CD4-positive, alpha-beta T cell (primary cell): ENCODE measurements at regions not wholly inside any gene's neighbourhood (a gene's known extent, or its start where the extent isn't known, plus 50 kb on each side); places are given as distances from the start of the nearest gene placed in this dataset.

ENCODE experiments used
- ATAC-seq: fragments of 200-7000 bp; cut with Tn5 transposase; one replicate; pipeline ENCODE4 v1.10.0; 2022; ENCODE audit warnings: mild to moderate bottlenecking; ENCODE audit not compliant: poor library complexity
- CTCF ChIA-PET: fragments of 350-600 bp; sonication (Branson Sonifier 250); formaldehyde crosslinking; loops from one replicate; lab custom pipeline; 2021; ENCODE audit warnings: antibody characterized with exemption, inconsistent platforms; lab: Charles Lee
- POLR2A ChIA-PET: fragments of 350-600 bp; sonication (Branson Sonifier 250); formaldehyde crosslinking; loops from one replicate; lab custom pipeline; 2021; ENCODE audit warnings: antibody characterized with exemption, inconsistent platforms; lab: Charles Lee
- DNase-seq, 14 experiments: peaks; one replicate each; pipeline ENCODE4 v3.0.0-alpha.2; 2013 to 2020; ENCODE audit warnings: mixed read lengths in 2 of 14
- H3K27ac ChIP-seq, 2 donors: one replicate each; pipeline versions ENCODE4 v1.5.1 to v1.7.0; 2013; ENCODE audit warnings: low read length in 2 of 2, low read depth in 1 of 2, mild to moderate bottlenecking in 1 of 2
- H3K27me3 ChIP-seq, 2 experiments: 1 replicate in 1 of 2; 2 replicates in 1 of 2; pipeline versions ENCODE4 v1.6.1 to v1.7.0; 2013; ENCODE audit warnings: low read length in 2 of 2, control low read depth in 1 of 2, mild to moderate bottlenecking in 1 of 2, moderate library complexity in 1 of 2; ENCODE audit not compliant: insufficient read depth in 2 of 2, control insufficient read depth in 1 of 2
- H3K36me3 ChIP-seq: one replicate; pipeline ENCODE4 v1.6.1; 2013; ENCODE audit warnings: low read length, control low read depth; ENCODE audit not compliant: insufficient read depth
- H3K4me1 ChIP-seq: one replicate; pipeline ENCODE4 v1.6.1; 2013; ENCODE audit warnings: low read length, control low read depth; ENCODE audit not compliant: insufficient read depth
- H3K4me3 ChIP-seq: one replicate; pipeline ENCODE4 v1.5.1; 2013; ENCODE audit warnings: mild to moderate bottlenecking, low read length, moderate library complexity
- H3K9me3 ChIP-seq, 2 experiments: 1 replicate in 1 of 2; 2 replicates in 1 of 2; pipeline versions ENCODE4 v1.6.1 to v1.7.0; 2013; ENCODE audit warnings: low read length in 2 of 2, mild to moderate bottlenecking in 2 of 2, control low read depth in 1 of 2, moderate library complexity in 1 of 2; ENCODE audit not compliant: control insufficient read depth in 1 of 2, insufficient read depth in 1 of 2
- H3K27ac Mint-ChIP-seq: one replicate; pipeline ENCODE4 v1.8.0; 2020; ENCODE audit warnings: mixed read lengths
- H3K27me3 Mint-ChIP-seq: one replicate; pipeline ENCODE4 v1.8.0; 2021; ENCODE audit warnings: mixed read lengths
- H3K36me3 Mint-ChIP-seq: one replicate; pipeline ENCODE4 v1.8.0; 2021; ENCODE audit warnings: low read depth, mixed read lengths
- H3K4me1 Mint-ChIP-seq: one replicate; pipeline ENCODE4 v1.8.0; 2021; ENCODE audit warnings: low read depth, mixed read lengths
- H3K4me3 Mint-ChIP-seq: one replicate; pipeline ENCODE4 v1.8.0; 2020; ENCODE audit warnings: mild to moderate bottlenecking, mixed read lengths
- H3K9me3 Mint-ChIP-seq: one replicate; pipeline ENCODE4 v1.8.0; 2020; ENCODE audit warnings: mixed read lengths
- CTCF ChIP-seq: fragments of 200-600 bp; IDR thresholded peaks from one replicate; pipeline ENCODE4 v1.8.0; 2022; ENCODE audit warnings: antibody characterized with exemption, mild to moderate bottlenecking
- intact Hi-C, 2 experiments: fragments of 100-400 bp; cut with DNase I in 1 of 2; cut with micrococcal nuclease in 1 of 2; formaldehyde crosslinking; loops; one replicate each; pipeline versions ENCODE4 v1.15.1 to v1.9.0; 2023 to 2025; cut with DNase I, micrococcal nuclease

GRCh38 chr6:102994866-102995265 is 1601.4 kb downstream of the GRIK2 start:
- ChIA-PET POLR2A (no interaction called here), CTCF (no interaction called here)
- Mint-ChIP-seq H3K27me3 (no peaks in the 10 kb centered on the region), H3K4me1 (no peaks in the 10 kb centered on the region), H3K36me3 (no peaks in the 10 kb centered on the region), H3K9me3 (peaks cover 3% of the 10 kb centered on the region), H3K27ac (no peak overlapping the region), H3K4me3 (no peak overlapping the region)
- intact Hi-C loops, result no loop called here
- Histone ChIP-seq H3K27ac (no peak overlapping the region), H3K4me3 (no peak overlapping the region), H3K4me1 (no peaks in the 10 kb centered on the region), H3K27me3 (no peaks in the 10 kb centered on the region), H3K9me3 (no peaks in the 10 kb centered on the region), H3K36me3 (no peaks in the 10 kb centered on the region)
- no peak for ATAC-seq
- DNase-seq, result no peak
- no peak for TF ChIP-seq CTCF

GRCh38 chr6:102986086-102986485 is 1592.6 kb downstream of the GRIK2 start:
- Mint-ChIP-seq H3K27ac (no peak overlapping the region), H3K4me1 (no peaks in the 10 kb centered on the region), H3K27me3 (no peaks in the 10 kb centered on the region), H3K9me3 (no peaks in the 10 kb centered on the region), H3K36me3 (no peaks in the 10 kb centered on the region), H3K4me3 (no peak overlapping the region)
- CTCF ChIA-PET, result no interaction called here
- ATAC-seq (no peak), DNase-seq (no peak)
- POLR2A ChIA-PET, result no interaction called here
- Histone ChIP-seq H3K27ac (no peak overlapping the region), H3K9me3 (no peaks in the 10 kb centered on the region), H3K27me3 (no peaks in the 10 kb centered on the region), H3K4me1 (no peaks in the 10 kb centered on the region), H3K36me3 (no peaks in the 10 kb centered on the region), H3K4me3 (no peak overlapping the region)
- intact Hi-C loops, result no loop called here
- no peak for TF ChIP-seq CTCF

- ChIA-PET POLR2A (no interaction called here), CTCF (no interaction called here)
- no peaks in the 10 kb centered on the region for H3K36me3 ChIP-seq
- H3K27me3 ChIP-seq, result no peaks in the 10 kb centered on the region
- intact Hi-C loops, result no loop called here
- Mint-ChIP-seq H3K4me3 (no peak overlapping the region), H3K27me3 (no peaks in the 10 kb centered on the region), H3K4me1 (no peaks in the 10 kb centered on the region), H3K9me3 (peaks cover 5% of the 10 kb centered on the region), H3K36me3 (no peaks in the 10 kb centered on the region), H3K27ac (no peak overlapping the region)
- no peak for TF ChIP-seq CTCF
- no peak for ATAC-seq
- no peaks in the 10 kb centered on the region for H3K9me3 ChIP-seq
- H3K27ac ChIP-seq, result no peak overlapping the region
- no peak for DNase-seq
- no peaks in the 10 kb centered on the region for H3K4me1 ChIP-seq
- H3K4me3 ChIP-seq, result no peak overlapping the region
Measured at GRCh38 chr6:102984357-102984756, 1590.8 kb downstream of the GRIK2 start.
